GM18519 (cell line): ENCODE measurements at regions not wholly inside any gene's neighbourhood (a gene's known extent, or its start where the extent isn't known, plus 50 kb on each side); places are given as distances from the start of the nearest gene placed in this dataset.
"Not testable (repeated sequence)": the region's sequence is repeated elsewhere in the genome, so short reads cannot be mapped to it uniquely, and the experiment has no call there.

Experiments used
- ATAC-seq: cut with Tn5 transposase; IDR thresholded peaks from one replicate; pipeline ENCODE4 v1.9.1; 2021; ENCODE audit warnings: mild to moderate bottlenecking, moderate library complexity; ENCODE audit not compliant: unreplicated experiment, low FRiP score

- ATAC-seq, result not testable (repeated sequence)
Measured at GRCh38 chrX:132302687-132303086, 83.4 kb upstream of the RAP2C start.

- no peak for ATAC-seq
Measured at GRCh38 chrX:132294776-132295495, 75.7 kb upstream of the RAP2C start.

DNA sequence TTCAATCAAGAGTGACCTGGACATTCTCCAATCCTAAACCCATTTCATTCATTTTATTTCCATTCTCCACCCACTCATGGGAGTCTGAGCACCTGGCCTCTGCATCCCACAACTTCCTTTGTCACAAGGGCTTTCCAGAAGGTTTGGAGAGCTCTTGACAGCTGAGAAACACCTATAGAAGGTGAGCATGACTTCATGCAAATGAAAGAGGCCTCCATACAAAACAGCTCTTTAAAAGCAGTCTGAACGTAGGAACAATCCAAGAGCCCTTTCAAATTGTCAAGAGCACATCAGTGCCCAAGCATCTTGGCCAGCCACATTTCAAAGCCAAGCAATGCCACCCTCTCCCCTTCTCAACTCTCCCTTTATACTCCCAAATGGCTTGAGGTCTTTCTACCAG, 74.9 kb upstream of the RAP2C start:
- ATAC-seq, result no peak

GRCh38 chrX:132292793-132293192, 73.5 kb upstream of the RAP2C start:
- peak; percentile 53 for ATAC-seq

DNA sequence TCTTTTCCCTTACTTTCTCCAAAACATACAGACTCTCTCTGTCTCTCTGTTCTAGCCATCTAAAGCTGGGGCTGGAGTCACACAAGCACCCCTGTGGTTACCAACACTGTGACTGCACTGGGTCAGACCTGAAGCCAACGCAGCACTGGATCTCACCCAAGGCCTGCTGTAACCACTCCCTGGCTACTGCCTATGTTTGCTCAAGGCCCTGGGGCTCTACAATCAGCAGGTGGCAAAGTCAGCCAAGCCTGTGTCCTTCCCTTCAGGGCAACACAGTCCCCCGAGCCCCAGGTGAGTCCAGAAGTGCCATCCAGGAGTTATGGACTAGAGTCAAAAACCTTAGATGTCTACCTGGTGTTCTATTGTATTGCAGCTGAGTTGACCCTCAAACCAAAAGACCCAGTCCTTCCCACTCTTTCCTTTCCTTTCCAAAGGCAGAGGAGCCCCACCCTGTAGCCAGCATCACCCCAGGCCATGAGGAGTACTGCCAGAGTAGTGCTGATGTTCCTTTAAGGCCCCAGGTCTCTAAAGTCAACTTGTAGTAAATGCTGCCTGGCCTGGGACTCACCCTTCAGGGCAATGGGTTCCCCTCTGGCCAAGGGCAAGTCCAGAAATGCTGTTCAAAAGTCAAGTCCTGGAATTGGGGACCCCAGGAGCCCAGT, 58.8 kb upstream of the RAP2C start:
- ATAC-seq, result no peak

GRCh38 chrX:132272826-132273225, 53.6 kb upstream of the RAP2C start:
- ATAC-seq, result no peak

- ATAC-seq, result no peak
Measured at GRCh38 chrX:132271311-132271778, 52.1 kb upstream of the RAP2C start.

DNA sequence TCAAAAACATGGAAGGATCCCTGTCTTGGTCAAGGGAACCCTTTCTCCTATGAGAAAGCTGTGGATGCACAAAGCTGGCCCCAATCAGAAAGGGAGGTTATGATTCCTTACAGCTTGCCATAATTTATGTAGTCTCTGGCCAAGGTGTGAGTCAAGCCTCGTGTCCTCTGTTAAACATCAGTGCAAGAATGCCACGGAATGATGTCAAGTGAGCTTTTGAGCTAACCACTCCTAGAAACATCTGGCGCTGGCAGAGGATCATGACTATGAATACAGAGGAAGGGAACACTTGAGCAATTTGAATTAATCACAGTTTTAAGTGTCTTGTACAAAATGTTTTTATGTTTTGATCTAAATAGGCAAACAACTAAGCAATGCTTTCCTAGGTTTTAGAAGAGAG, 51.5 kb upstream of the RAP2C start:
- no peak for ATAC-seq

GRCh38 chrX:132270021-132270420, 50.8 kb upstream of the RAP2C start:
- no peak for ATAC-seq
